ENCODE measurements at regions not wholly inside any gene's neighbourhood (a gene's known extent, or its start where the extent isn't known, plus 50 kb on each side); places are given as distances from the start of the nearest gene placed in this dataset.

DNA sequence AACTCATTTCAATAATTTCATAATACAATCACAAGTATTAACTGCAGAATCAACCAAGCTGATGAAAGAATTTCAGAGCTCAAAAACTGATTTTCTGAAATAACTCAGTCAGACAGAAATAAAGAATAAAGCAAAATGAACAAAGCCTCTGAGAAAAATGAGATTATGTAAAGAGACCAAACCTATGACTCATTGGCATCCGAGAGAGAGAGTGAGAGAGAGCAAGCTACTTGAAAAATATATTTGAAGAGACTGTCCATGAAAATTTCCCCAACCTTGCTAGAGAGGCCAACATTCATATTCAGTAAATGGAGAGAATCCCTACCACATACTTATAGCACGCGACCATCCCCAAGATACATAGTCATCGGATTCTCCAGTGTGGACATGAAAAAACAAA lies 1376.4 kb downstream of the CDH11 start:
- H3K4me3 ChIP-seq (ENCODE audit: low read depth, low read length), result no peak overlapping the region
- TF ChIP-seq, protein P1, sequence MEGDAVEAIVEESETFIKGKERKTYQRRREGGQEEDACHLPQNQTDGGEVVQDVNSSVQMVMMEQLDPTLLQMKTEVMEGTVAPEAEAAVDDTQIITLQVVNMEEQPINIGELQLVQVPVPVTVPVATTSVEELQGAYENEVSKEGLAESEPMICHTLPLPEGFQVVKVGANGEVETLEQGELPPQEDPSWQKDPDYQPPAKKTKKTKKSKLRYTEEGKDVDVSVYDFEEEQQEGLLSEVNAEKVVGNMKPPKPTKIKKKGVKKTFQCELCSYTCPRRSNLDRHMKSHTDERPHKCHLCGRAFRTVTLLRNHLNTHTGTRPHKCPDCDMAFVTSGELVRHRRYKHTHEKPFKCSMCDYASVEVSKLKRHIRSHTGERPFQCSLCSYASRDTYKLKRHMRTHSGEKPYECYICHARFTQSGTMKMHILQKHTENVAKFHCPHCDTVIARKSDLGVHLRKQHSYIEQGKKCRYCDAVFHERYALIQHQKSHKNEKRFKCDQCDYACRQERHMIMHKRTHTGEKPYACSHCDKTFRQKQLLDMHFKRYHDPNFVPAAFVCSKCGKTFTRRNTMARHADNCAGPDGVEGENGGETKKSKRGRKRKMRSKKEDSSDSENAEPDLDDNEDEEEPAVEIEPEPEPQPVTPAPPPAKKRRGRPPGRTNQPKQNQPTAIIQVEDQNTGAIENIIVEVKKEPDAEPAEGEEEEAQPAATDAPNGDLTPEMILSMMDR (IDR thresholded peaks at IDR 0.05; ENCODE audit: low read depth, low read length), result no peak
- DNase-seq (ENCODE audit: low read depth, low spot score), result no peak
- in situ Hi-C loops (cut with HindIII; ENCODE audit: low sequenced_read_pairs), result no loop called here

DNA sequence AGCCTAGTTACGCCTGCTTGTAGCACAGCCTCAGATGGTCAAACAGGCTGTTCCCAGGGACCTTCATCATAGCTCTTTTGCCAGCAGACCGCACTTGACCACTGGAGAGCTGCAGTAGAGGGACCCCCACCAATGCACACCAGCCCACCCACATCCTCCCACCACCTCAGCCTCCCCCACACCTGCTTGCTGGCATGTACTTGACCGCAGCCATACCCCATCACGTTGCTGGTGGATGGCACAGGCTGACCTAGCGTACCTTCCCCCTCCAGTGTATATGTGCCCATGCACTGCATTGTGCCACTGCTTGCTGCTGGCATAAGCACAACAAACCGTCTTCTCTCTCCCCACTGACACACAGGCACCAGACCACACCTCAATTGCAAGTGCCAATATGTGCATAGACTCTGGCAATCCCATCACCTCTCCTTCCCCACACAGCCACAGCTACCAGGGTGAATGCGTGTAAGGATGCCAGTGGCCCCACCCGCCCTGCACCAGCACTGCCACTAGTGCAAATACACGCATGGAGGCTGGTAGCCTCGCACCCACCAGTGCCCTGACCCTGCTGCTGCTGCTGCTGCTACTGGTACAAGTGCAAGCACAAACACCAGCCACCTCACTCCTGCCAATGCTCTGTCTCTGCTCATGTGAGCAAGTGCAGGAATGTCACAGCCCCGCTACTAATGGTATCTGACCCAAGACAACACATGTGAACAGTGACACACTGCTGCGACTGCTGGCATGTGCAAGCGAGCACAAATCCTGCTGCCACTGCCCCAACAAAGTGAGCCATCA lies 1377.6 kb downstream of the CDH11 start:
- TF ChIP-seq, protein P1 (IDR thresholded peaks at IDR 0.05; ENCODE audit: low read depth, low read length), result no peak
- in situ Hi-C loops (cut with HindIII; ENCODE audit: low sequenced_read_pairs), result no loop called here
- H3K4me3 ChIP-seq (ENCODE audit: low read depth, low read length), result no peak overlapping the region
- DNase-seq (ENCODE audit: low read depth, low spot score), result no peak

DNA sequence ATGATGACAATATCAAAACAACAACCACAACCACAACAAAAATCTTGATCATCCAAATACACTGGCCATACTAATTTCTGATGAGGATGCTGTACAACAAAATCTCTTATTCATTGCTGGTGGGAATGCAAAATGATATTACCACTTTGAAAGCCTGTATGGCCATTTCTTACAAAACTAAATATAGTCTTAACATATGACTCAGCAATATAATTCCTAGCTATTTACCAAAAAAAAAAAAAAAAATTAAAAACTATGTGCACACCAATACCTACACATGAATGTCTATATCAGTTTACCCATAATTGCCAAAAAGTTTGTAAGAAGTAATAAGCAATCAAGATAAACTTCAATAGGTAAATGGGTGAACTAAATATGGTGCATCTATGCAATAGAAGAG lies 1379.7 kb downstream of the CDH11 start:
- DNase-seq (ENCODE audit: low read depth, low spot score), result no peak
- TF ChIP-seq, protein P1 (IDR thresholded peaks at IDR 0.05; ENCODE audit: low read depth, low read length), result no peak
- in situ Hi-C loops (cut with HindIII; ENCODE audit: low sequenced_read_pairs), result no loop called here
- H3K4me3 ChIP-seq (ENCODE audit: low read depth, low read length), result no peak overlapping the region

DNA sequence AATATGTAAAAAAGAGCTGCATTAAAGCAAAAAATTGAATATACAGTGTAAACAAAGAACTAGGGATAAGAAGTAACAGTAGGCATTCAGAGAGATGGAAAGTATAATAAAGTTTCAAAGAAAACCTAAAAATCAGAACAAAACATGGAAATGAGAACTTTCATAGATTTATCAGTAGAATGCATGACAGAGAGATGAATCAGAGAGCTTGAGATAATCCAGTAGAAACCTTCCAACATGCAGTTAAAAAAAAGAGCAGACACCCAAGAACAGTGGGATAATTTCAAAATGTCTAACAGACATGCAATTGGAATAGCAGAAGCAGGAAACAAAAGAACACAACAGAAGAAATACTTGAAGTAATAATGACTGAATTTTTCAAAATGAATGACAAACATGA lies 1384.2 kb downstream of the CDH11 start:
- no peak overlapping the region for H3K4me3 ChIP-seq (ENCODE audit: low read depth, low read length)
- TF ChIP-seq, protein P1 (IDR thresholded peaks at IDR 0.05; ENCODE audit: low read depth, low read length), result no peak
- no peak for DNase-seq (ENCODE audit: low read depth, low spot score)
- in situ Hi-C loops (cut with HindIII; ENCODE audit: low sequenced_read_pairs), result no loop called here

DNA sequence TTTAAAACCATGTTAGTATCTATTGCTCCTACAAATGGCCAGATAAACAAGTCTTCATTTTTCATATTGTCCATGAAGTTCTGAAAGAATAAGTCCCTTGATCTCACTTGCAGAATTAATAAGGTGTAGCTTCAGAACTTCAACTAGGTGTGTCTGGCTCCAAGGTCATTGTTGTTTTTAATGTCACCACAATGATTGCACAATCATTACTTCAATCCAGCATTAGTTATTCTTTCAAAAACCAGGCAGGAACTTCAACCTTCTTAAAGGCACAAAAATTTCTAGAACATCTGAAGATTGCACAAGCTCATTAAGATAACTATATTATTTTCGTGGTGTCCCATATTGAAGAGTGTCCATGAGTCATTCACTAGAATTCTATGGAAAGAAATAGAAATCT lies 1386.4 kb downstream of the CDH11 start:
- no peak for DNase-seq (ENCODE audit: low read depth, low spot score)
- TF ChIP-seq, protein P1 (IDR thresholded peaks at IDR 0.05; ENCODE audit: low read depth, low read length), result no peak
- in situ Hi-C loops (cut with HindIII; ENCODE audit: low sequenced_read_pairs), result no loop called here
- no peak overlapping the region for H3K4me3 ChIP-seq (ENCODE audit: low read depth, low read length)

DNA sequence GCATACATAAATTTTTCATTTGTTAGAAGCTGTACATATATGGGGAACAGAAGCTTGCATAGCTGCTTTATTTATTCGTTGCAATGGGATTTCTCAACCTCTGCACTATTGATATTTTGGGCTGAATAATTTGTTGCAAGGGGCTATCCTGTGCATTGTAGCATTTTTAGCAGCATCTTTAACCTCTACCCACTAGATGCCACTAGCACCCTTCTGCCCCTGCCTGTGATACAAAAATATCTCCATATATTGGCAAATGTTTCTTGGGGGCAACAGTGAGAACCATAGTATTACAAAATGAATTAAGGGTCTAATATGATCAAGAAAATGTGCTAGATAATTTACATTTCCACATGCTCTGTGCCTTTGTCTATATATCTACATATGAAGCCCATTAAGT lies 1401.0 kb downstream of the CDH11 start:
- in situ Hi-C loops (cut with HindIII; ENCODE audit: low sequenced_read_pairs), result no loop called here
- TF ChIP-seq, protein P1 (IDR thresholded peaks at IDR 0.05; ENCODE audit: low read depth, low read length), result no peak
- no peak for DNase-seq (ENCODE audit: low read depth, low spot score)
- no peak overlapping the region for H3K4me3 ChIP-seq (ENCODE audit: low read depth, low read length)
